Activated CD4-positive, CD25-positive, alpha-beta regulatory T cell treated with anti-CD3 and anti-CD28 coated beads, Interleukin-2, amount 50 U/mL, for 16 hours (primary cell): ENCODE measurements at regions not wholly inside any gene's neighbourhood (a gene's known extent, or its start where the extent isn't known, plus 50 kb on each side); places are given as distances from the start of the nearest gene placed in this dataset.

Experiments used
- DNase-seq: peaks from one replicate; pipeline ENCODE4 v3.0.0-alpha.2; 2020; ENCODE audit warnings: low read depth, low spot score

DNA sequence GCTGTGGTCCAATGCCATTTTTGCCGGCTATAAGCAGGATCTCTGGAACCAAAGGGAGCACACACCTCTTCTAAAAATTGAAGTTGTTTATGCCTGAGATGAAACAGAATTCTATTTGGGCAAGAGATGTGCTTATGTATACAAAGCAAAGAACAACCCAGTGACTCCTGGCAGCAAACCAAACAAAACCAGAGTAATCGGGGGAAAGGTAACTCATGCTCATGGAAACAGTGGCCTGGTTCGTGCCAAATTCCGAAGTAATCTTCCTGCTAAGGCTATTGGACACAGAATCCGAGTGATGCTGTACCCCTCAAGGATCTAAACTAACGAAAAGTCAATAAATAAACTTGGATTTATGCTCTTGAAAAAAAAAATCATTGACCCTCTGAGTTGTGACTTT, 178.7 kb downstream of the CEMIP2 start:
- no peak for DNase-seq

DNA sequence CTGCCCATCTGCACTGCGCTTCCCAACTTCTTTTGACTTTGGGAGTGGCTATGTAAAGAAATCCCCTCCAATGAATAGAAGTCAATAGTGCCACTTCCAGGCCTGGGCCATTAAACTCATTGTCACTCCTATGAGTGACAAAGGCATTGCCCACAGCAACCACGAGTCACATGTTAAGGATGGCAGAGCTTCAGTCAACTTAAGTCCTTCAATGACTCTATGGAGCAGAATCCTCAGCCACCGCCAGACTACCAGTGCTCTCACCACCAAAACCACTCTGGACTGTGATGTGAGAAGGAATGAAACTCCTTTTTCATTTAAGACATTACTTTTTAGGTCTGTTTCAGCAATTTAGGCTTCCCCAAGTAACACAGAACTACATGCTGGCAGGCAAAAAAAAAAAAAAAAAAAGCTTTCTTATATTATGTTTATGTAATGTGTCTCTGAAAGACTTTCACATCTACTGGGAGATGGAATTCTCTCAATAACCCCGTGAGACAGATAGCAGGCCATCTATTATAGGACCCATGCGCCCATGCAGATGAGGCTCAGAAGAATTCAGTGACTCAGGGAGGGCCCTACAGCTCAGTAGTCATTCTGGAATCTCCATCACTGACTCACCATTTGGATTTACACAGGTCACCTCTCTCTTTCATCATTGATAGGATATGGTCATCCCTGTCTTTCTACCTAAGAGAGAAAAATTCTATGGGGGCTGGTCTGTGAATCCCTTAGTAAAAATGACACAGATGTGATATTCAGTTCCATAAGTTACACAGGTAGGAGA, 180.5 kb downstream of the CEMIP2 start:
- DNase-seq, result no peak

DNA sequence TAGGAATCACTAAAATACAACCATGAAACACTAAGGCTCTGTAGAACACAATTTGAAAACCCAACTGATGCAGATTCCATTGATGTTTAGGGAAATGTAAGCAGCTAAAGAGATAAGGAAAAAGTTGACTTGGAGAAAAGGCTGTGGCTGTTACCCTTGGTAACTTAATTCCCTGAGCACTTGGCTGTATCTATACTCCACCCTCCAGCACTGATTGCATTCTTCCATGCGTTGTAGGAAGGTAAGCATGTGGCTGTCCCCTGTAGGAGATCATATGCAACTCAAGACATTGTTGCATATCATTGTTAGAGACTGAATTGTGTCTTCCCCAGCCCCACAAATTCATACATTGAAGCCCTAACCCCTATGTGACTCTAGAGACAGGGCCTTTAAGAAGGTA, 184.5 kb downstream of the CEMIP2 start:
- DNase-seq, result no peak

DNA sequence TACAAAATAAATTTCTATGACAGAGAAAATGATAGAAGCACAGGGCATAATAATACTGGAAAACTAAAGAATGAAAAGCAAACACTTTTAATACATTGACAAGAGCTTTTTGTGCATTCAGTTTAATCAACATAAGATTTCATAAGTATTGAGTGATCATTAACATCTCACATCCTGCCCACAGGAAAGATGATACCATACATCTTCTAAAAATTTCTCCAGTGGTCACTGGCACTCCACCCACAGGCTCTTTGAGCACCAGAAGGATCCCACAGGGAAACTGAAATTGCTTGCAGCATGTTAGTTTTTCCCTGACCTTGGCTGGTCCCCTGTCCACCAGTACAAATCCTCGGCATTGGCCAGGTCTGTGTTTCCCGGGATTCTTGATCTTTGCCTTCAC, 186.0 kb downstream of the CEMIP2 start:
- no peak for DNase-seq

DNA sequence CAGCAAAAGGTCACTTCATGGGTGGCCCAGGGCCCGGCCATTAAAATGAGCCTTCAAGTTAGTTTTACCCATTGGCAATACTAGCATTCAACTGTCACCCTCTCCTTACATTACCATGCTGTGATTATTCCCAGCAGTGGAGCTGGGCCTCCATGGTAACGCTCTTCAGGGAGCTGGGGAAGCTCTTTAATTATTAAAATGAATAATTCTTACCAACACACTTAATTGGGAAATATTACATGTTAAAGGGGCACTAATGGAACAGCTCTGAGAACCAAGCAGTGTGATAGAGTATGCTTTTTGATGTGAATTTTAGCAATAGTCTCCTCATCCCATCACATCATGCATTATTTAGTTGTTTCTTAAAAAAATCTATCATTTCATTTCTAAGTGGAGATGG, 187.2 kb downstream of the CEMIP2 start:
- no peak for DNase-seq

DNA sequence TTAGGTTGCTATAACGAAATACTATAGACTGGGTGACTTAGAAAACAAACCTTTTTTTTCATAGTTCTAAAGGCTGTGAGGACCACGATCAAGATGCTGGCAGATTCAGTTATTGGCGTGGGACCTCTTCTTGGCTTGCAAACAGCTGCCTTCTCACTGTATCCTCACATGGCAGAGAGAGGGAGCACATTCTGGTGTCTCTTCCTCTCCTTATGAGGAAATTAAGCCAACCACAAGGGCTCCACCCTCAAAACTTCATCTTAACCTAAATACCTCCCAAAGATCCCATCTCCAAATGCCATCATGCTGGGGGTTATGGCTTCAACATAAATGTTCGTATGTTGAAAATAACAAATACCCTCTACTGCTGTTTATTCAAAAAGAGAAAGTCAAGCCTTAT, 197.1 kb downstream of the CEMIP2 start:
- no peak for DNase-seq

DNA sequence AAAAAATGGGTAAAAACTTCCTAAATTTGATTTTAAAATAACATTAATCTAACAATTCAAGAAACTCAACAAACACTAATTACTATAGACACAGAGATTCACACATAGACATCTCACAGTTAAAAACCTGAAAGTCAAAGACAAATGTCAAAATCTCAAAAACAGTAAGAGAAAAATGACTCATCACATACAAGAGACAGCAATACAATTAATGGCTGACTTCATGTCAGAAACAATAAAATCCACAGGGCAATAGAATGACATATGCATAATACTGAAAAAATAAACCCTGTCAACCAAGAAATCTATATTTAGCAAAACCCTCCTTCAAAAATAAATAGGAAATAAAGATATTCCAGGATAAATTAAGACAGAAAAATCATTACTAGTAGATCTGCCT, 200.4 kb downstream of the CEMIP2 start:
- DNase-seq, result no peak

DNA sequence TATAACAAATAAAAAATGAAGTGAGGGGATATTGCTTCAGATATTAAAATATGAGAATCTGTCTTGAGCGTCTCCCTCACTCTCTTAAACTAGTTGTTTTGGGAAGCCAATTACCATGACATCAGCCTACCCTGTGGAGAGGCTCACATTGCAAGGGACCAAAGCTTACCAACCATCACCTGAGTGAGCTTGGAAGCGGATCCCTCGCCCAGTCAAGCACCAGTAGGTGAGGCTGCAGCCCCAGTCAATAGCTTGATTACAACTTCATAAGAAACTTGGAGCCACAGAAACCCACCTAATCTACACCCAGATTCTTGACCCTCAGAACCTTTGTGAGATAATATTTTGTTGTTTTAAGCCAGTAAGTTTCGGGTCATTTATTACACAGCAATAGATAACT, 206.2 kb downstream of the CEMIP2 start:
- DNase-seq, result no peak

DNA sequence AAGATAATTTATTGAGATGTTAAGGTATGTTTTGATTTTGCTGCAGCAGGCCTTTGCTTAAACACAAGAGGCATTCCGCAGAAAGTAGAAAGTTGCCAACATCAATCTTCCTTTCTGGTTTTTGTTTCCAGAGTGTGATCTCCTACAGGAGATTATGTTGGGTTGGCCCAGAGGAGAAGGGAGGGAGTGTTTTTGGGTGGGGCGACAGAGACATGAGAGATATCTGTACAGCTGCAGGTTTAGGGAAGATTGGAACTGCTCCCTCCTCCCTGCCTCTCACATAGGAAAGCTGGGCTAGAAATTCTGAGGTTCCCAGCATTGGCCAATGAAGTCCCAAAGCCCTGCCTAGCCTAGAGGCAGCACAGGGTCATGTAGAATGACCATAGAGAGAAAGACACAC, 211.0 kb downstream of the CEMIP2 start:
- no peak for DNase-seq

DNA sequence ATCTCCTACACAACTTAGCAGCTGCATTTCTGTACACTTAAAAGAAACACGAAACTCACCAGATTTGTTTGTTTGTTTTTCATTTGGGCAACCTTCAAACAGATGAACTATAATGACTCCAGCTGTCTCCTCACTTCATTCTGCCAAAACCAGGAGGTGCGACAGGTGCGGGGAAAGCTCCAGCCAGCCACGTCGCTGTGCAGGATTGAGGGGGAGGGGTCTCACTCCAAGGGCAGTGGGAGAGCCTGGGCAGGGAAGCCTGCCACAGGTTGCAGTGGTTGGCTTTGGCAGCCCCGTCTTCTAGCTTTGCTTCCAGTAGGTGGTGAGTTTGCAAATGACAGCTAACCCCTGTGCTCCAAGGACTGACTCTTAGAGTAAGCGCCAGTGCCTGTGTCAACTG, 215.8 kb downstream of the CEMIP2 start:
- DNase-seq, result no peak

DNA sequence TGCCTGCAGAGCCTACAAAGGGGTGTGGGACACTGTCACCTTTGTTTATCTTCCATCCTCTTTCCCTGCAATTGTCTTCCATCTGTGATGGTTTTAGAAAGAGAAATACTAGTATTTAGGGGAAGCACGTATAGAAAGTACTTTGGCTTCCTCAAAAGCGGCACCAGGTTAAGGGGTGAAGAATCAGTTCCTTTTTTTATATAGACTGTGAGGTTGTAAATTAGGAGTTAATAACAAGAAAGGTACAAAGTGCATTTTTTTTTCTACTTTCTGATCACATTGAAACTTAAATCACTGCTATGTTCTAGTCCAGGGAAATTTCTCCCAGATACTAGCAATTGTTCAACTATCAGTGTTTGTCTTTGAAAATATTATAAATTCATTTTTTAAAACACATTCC, 219.3 kb downstream of the CEMIP2 start:
- DNase-seq, result no peak

DNA sequence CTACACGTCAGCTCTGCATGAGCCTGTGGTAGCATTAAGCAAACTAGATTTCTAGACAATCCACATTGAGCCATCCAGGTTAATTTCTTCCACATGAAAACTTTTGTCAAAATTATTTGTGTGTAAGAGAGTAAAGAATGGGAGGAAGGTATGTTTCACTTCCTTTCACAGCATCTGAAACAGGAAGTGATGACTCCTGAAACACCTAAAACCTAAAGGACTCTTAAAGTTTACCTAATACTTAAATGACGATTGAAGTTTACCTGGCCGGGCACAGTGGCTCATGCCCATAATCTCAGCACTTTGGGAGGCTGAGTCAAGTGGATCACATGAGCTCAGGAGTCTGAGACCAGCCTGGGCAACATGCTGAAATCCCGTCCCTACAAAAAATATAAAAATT, 223.8 kb downstream of the CEMIP2 start:
- no peak for DNase-seq

DNA sequence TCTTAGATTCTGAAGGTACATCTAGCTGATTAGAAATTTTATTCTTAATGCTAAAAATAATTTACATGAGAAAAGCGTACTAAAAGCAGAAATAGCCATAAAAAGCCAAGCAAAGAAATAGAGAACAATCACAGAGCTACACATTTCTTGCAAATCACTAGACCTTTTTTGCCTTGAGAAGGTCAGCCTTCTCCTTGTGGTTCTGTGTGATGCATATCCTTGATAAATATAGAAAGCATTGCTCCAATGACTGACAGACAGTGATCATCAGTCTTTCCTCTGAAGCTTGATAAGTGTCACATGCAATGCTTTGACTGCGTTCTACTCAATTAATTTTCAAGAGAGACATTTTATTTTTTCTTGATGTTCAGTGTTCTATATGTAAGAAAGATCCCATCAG, 226.9 kb downstream of the CEMIP2 start:
- no peak for DNase-seq

DNA sequence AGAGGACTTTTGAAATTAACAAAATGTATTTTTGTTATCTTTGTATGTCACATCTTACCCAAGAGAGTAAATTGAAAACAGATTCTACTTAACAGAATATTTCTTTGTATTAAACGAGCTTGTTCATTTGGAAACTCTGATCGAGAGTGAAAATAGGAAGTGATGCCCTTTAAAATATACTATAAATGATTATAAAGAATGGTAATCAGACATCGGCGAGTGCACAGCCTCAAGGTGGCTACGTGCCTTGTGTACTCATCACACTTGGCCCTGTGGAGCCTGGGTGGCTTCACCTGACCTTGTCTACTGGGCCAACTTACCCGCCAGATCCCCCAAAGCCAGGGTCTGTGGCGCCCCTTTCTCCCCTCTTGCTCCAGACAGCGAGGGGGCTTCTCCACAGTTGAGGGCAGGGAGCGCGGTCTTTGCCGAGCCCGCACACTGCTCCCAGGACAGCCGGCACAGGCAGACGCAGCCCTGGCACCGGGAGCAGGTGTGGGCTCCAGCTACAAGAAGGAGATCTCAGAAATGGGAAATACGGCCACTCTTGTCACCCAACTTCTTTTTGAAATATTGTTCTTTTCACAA, 243.2 kb downstream of the CEMIP2 start:
- no peak for DNase-seq

DNA sequence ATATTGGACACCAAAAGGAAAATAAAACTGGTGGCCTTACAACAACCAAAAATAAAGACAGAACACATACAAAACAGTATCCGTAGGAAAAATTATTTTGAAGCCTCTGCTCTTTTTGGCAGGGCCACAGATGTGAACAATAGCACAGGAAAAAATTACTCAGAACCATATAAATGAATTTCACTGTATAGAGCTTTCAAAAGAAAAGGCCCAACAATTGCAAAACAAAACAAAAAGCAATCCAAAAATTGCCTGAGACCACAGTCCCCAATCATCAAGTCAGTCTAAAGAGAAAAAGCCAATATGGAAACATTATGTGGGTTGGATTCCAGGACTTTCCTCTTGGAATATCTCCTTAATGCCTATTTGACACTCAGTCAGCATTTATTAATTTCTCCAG, 243.8 kb downstream of the CEMIP2 start:
- no peak for DNase-seq

DNA sequence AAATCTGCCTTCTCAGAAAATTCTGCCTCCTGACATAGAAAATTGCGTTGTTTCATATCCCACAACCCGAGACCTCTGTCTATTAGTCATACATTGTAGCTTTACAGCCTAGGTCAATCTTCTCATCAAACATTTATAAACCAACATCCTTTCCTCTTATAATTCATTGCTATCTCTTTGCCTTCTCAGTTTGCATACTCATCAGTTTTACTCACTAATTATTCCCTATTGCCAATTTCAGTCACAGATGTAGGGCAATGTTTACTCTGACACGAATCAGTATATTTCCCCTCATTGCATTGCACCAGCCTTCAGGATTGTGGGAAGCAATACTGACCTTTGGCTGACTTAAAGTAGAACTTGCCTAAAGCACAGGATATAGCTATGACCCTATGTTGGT, 247.2 kb downstream of the CEMIP2 start:
- no peak for DNase-seq

DNA sequence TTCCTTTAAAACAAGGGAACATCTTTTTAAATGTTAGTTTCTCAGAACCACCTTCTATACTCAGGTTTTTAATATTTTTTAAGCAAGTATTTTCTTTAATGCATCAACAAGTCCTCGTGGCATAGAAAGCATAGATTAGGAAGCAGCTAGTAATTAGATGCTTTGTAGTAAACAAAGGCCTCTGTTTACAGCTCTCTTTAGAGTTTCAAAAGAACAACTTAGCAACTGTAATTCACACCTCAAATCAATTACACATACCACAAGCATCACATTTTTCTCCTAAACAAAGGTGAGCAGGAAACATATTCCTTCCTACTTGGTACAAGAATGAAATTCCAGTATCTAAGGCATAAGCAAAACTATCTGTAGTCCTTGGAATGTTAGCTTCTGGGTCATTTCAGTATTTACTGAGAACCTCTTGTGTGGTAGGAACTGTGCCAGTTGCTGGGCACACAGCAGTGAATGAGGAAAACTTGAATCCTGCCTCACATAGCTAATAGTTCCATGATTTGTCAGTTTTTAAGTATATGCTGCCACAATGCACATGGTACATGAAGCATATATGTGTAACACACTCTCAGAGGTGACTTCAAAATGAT, 249.1 kb downstream of the CEMIP2 start:
- no peak for DNase-seq

DNA sequence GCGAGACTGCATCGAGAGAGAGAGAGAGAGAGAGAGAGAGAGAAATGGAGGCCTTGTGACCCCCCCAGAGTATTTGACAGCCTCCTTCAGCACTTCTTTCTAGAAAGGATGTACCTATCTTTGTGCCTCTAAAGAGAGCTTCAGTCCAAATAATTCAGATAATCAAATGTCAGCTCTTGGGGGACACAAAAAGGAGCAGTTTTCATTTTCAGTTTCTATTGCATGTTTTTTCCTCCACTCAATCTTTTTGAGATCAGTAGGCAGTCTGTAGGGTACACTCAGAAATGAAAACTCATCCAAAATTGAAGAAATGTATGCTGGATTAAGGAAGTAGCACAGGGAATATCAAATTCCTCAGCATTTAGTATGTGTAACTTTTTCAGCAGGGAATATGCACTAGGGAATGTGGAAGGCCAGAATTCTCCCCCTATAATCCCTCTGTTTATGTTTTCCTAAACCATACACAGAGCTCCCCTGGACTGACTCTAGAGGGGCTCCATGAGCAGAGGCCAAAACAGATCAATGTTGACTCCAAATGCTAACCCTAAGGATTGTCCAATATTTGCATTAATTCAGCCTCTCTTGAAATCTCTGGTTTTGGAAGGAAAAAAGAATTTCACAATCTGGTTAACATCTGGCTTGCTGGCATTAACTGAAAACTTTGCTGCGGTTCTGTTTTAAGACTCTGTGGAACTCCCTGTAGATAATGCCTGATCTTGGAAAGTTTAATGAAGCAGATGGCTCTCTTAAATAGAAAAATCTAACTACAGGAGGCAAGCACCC, 250.1 kb downstream of the CEMIP2 start:
- DNase-seq, result no peak

DNA sequence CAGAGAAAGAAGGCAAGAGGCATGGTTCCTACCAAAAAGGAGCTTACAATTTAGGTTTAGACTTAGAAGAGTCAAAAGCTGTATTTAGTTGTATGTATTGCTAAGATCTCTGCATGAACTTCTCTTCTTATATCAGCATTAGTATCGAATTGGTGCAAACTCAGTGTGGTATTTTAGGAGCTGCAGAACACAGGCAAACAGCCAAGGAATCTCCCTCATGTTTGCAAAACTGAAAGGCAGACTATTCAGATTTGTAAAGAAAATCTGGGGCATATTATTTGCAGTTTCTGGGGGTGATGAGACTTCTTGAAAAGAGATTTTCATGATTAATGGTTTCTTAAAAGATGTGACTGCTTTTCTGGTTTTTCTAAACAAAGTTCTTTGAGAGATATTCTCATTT, 252.7 kb downstream of the CEMIP2 start:
- DNase-seq, result no peak

DNA sequence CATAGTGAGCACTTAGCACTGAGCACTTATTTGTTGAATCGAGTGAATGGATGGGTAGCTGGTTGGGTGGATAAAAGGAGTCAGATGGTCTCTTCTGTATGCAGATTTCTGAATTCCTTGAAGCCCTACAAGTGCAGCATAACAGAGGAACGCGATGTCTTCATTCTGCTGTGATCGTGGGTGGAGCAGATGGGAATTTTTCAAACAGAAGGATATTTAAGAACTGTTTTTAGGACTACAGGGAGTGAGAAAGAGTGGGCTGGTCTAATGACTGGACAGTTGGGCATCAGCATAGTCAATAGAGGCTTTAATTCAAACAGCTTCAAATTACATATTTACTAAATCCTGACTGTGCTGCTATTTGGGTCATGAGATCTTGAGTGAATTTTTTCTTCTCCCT, 253.2 kb downstream of the CEMIP2 start:
- no peak for DNase-seq

DNA sequence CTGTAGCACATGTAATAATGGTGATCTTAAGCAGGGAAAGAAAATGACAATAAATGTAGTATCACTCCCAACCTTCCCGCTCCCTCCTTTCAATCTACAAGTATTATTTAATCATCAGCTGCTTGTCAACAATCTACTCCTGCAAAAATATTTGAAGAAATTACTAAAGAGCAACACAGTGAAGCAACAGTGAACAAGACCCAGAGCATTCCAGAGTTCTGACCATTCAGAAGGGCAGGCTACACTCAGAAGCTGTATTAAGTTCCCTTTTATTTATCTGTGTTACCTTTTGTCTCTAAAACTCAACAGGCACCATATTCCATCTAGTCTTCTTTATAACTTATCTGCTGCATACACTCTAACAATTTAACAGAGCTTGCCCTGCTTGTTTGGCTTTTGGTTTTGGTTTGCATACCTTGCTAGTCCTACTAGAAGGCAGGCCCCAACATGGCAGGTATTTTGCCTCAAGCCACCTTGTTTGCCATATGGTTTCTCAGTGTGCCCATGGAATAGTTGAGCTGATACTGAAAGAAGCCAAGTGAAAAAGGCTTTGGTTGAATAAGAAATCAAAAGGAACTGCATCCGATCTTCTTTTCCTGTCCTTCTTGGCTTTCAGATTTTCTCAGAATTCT, 253.9 kb downstream of the CEMIP2 start:
- DNase-seq, result no peak

DNA sequence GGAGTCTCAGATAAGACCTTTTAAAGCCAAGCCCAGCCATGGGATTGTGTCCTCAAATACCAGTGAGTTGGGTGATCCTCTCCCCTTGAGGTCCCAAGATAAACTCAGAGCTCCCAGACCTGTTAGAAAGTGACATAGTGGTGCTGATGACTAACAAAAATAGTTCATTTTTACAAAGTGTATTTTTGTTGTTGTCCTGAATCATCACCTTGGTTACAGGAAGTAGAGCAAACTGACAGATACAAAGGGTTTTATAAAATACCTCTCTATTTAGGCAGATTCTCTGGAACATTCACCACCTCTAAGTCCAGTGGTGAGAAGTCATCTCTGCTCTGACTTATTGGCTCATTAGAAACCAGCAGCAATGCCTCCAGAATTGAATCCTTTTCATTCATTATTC, 259.3 kb downstream of the CEMIP2 start:
- no peak for DNase-seq
